Right lung (tissue), 2 donors: ENCODE measurements at regions not wholly inside any gene's neighbourhood (a gene's known extent, or its start where the extent isn't known, plus 50 kb on each side); places are given as distances from the start of the nearest gene placed in this dataset.
"Not testable (repeated sequence)": the region's sequence is repeated elsewhere in the genome, so short reads cannot be mapped to it uniquely, and the experiment has no call there.

Experiments used
- DNase-seq, 2 donors: peaks; one replicate each; pipeline ENCODE4 v3.0.0-alpha.2; 2013

GRCh38 chrX:113330416-113330815 lies 489.8 kb upstream of the AMOT start:
- no peak for DNase-seq

GRCh38 chrX:113315927-113316326 lies 475.3 kb upstream of the AMOT start:
- no peak for DNase-seq

- DNase-seq, result no peak
These were observed 464.9 kb upstream of the AMOT start for GRCh38 chrX:113305496-113305895.

- no peak for DNase-seq
These were observed 459.9 kb upstream of the AMOT start for GRCh38 chrX:113300580-113300979.

GRCh38 chrX:113297437-113297836 lies 456.8 kb upstream of the AMOT start:
- no peak for DNase-seq

- DNase-seq, result no peak
These were observed 448.9 kb upstream of the AMOT start for GRCh38 chrX:113289503-113289902.

- no peak for DNase-seq
These were observed 447.1 kb upstream of the AMOT start for GRCh38 chrX:113287761-113288160.

- no peak for DNase-seq
These were observed 435.2 kb upstream of the AMOT start for GRCh38 chrX:113275804-113276203.

- no peak for DNase-seq
These were observed 434.2 kb upstream of the AMOT start for GRCh38 chrX:113274791-113275190.

- DNase-seq, result no peak
These were observed 433.7 kb upstream of the AMOT start for GRCh38 chrX:113274345-113274744.

GRCh38 chrX:113269203-113269602 lies 428.6 kb upstream of the AMOT start:
- DNase-seq, result no peak

- no peak for DNase-seq
These were observed 419.8 kb upstream of the AMOT start for GRCh38 chrX:113260474-113260873.

GRCh38 chrX:113222305-113222704 lies 381.7 kb upstream of the AMOT start:
- no peak for DNase-seq

- no peak for DNase-seq
These were observed 371.4 kb upstream of the AMOT start for GRCh38 chrX:113212052-113212451.

GRCh38 chrX:113202601-113203000 lies 362.0 kb upstream of the AMOT start:
- DNase-seq, result no peak

- no peak for DNase-seq
These were observed 355.3 kb upstream of the AMOT start for GRCh38 chrX:113195949-113196348.

GRCh38 chrX:113192418-113192817 lies 351.8 kb upstream of the AMOT start:
- DNase-seq, result no peak

- no peak for DNase-seq
These were observed 316.9 kb upstream of the AMOT start for GRCh38 chrX:113157496-113157895.

GRCh38 chrX:113154315-113154714 lies 313.7 kb upstream of the AMOT start:
- DNase-seq, result not testable (repeated sequence)

- no peak for DNase-seq
These were observed 296.2 kb upstream of the AMOT start for GRCh38 chrX:113136836-113137235.

- no peak for DNase-seq
These were observed 292.7 kb upstream of the AMOT start for GRCh38 chrX:113133316-113133715.

- DNase-seq, result no peak
These were observed 284.1 kb upstream of the AMOT start for GRCh38 chrX:113124693-113125092.

GRCh38 chrX:113075521-113075920 lies 234.9 kb upstream of the AMOT start:
- DNase-seq, result no peak

- DNase-seq, result no peak
These were observed 219.1 kb upstream of the AMOT start for GRCh38 chrX:113059714-113060113.

GRCh38 chrX:113058634-113059033 lies 218.0 kb upstream of the AMOT start:
- no peak for DNase-seq
